ENCODE measurements at regions not wholly inside any gene's neighbourhood (a gene's known extent, or its start where the extent isn't known, plus 50 kb on each side); places are given as distances from the start of the nearest gene placed in this dataset.

GRCh38 chr4:56210397-56210796 lies 176.9 kb downstream of the AASDH start:
- TF ChIP-seq POLR2AphosphoS5 (IDR thresholded peaks at IDR 0.05; ENCODE audit: low read depth, low read length) = no peak
- TF ChIP-seq TAF1 (IDR thresholded peaks at IDR 0.05; ENCODE audit: borderline replicate concordance, insufficient read depth, low read length) = no peak
- no peak for TF ChIP-seq REST (IDR thresholded peaks at IDR 0.05; ENCODE audit: insufficient read depth in 1 of 2, low read depth in 2 of 2, low read length in 2 of 2)
